ENCODE measurements at regions not wholly inside any gene's neighbourhood (a gene's known extent, or its start where the extent isn't known, plus 50 kb on each side); places are given as distances from the start of the nearest gene placed in this dataset.
"Not testable (repeated sequence)": the region's sequence is repeated elsewhere in the genome, so short reads cannot be mapped to it uniquely, and the experiment has no call there.

GRCh38 chr5:24268482-24269056 lies 376.2 kb downstream of the CDH10 start:
- Histone ChIP-seq H3K4me1 (ENCODE audit: control insufficient read depth, insufficient read depth, low read length) (no peaks in the 10 kb centered on the region), H3K9me3 (ENCODE audit: control insufficient read depth, low read length) (no peaks in the 10 kb centered on the region), H3K4me3 (ENCODE audit: low read length) (no peak overlapping the region), H3K36me3 (ENCODE audit: control insufficient read depth, insufficient read depth, low read length, severe bottlenecking) (no peaks in the 10 kb centered on the region), H3K27me3 (replicated peaks; ENCODE audit: control insufficient read depth, insufficient read depth, low read length) (no peaks in the 10 kb centered on the region), H3K9ac (ENCODE audit: low read length) (no peak overlapping the region)
- no peak for DNase-seq (ENCODE audit: low read depth)

- H3K9me3 ChIP-seq (ENCODE audit: control insufficient read depth, low read length); H3K9ac ChIP-seq (ENCODE audit: low read length); H3K4me3 ChIP-seq (ENCODE audit: low read length); H3K27me3 ChIP-seq (replicated peaks; ENCODE audit: control insufficient read depth, insufficient read depth, low read length); DNase-seq (ENCODE audit: low read depth); H3K4me1 ChIP-seq (ENCODE audit: control insufficient read depth, insufficient read depth, low read length); H3K36me3 ChIP-seq (ENCODE audit: control insufficient read depth, insufficient read depth, low read length, severe bottlenecking): not testable (repeated sequence)
Observed at GRCh38 chr5:24271702-24272118, 373.1 kb downstream of the CDH10 start.

- H3K9me3 ChIP-seq (ENCODE audit: control insufficient read depth, low read length) = no peaks in the 10 kb centered on the region
- H3K4me1 ChIP-seq (ENCODE audit: control insufficient read depth, insufficient read depth, low read length) = no peaks in the 10 kb centered on the region
- no peaks in the 10 kb centered on the region for H3K36me3 ChIP-seq (ENCODE audit: control insufficient read depth, insufficient read depth, low read length, severe bottlenecking)
- no peaks in the 10 kb centered on the region for H3K27me3 ChIP-seq (replicated peaks; ENCODE audit: control insufficient read depth, insufficient read depth, low read length)
- H3K4me3 ChIP-seq (ENCODE audit: low read length) = no peak overlapping the region
- no peak for DNase-seq (ENCODE audit: low read depth)
- no peak overlapping the region for H3K9ac ChIP-seq (ENCODE audit: low read length)
Observed at GRCh38 chr5:24272741-24273140, 372.0 kb downstream of the CDH10 start.

- Histone ChIP-seq H3K36me3 (ENCODE audit: control insufficient read depth, insufficient read depth, low read length, severe bottlenecking) (no peaks in the 10 kb centered on the region), H3K27me3 (replicated peaks; ENCODE audit: control insufficient read depth, insufficient read depth, low read length) (no peaks in the 10 kb centered on the region), H3K4me1 (ENCODE audit: control insufficient read depth, insufficient read depth, low read length) (no peaks in the 10 kb centered on the region), H3K9ac (ENCODE audit: low read length) (no peak overlapping the region), H3K9me3 (ENCODE audit: control insufficient read depth, low read length) (no peaks in the 10 kb centered on the region), H3K4me3 (ENCODE audit: low read length) (no peak overlapping the region)
- DNase-seq (ENCODE audit: low read depth) = no peak
Observed at GRCh38 chr5:24280215-24280614, 364.6 kb downstream of the CDH10 start.

GRCh38 chr5:24281818-24282217 lies 363.0 kb downstream of the CDH10 start:
- no peak for DNase-seq (ENCODE audit: low read depth)
- Histone ChIP-seq H3K36me3 (ENCODE audit: control insufficient read depth, insufficient read depth, low read length, severe bottlenecking) (no peaks in the 10 kb centered on the region), H3K27me3 (replicated peaks; ENCODE audit: control insufficient read depth, insufficient read depth, low read length) (no peaks in the 10 kb centered on the region), H3K9ac (ENCODE audit: low read length) (no peak overlapping the region), H3K4me3 (ENCODE audit: low read length) (no peak overlapping the region), H3K4me1 (ENCODE audit: control insufficient read depth, insufficient read depth, low read length) (no peaks in the 10 kb centered on the region), H3K9me3 (ENCODE audit: control insufficient read depth, low read length) (no peaks in the 10 kb centered on the region)

- Histone ChIP-seq H3K36me3 (ENCODE audit: control insufficient read depth, insufficient read depth, low read length, severe bottlenecking) (no peaks in the 10 kb centered on the region), H3K9ac (ENCODE audit: low read length) (no peak overlapping the region), H3K4me1 (ENCODE audit: control insufficient read depth, insufficient read depth, low read length) (no peaks in the 10 kb centered on the region), H3K27me3 (replicated peaks; ENCODE audit: control insufficient read depth, insufficient read depth, low read length) (no peaks in the 10 kb centered on the region), H3K9me3 (ENCODE audit: control insufficient read depth, low read length) (no peaks in the 10 kb centered on the region), H3K4me3 (ENCODE audit: low read length) (no peak overlapping the region)
- no peak for DNase-seq (ENCODE audit: low read depth)
Observed at GRCh38 chr5:24289582-24290335, 355.0 kb downstream of the CDH10 start.

GRCh38 chr5:24290536-24290935 lies 354.2 kb downstream of the CDH10 start:
- Histone ChIP-seq H3K9ac (ENCODE audit: low read length) (no peak overlapping the region), H3K9me3 (ENCODE audit: control insufficient read depth, low read length) (no peaks in the 10 kb centered on the region), H3K36me3 (ENCODE audit: control insufficient read depth, insufficient read depth, low read length, severe bottlenecking) (no peaks in the 10 kb centered on the region), H3K27me3 (replicated peaks; ENCODE audit: control insufficient read depth, insufficient read depth, low read length) (no peaks in the 10 kb centered on the region), H3K4me3 (ENCODE audit: low read length) (no peak overlapping the region), H3K4me1 (ENCODE audit: control insufficient read depth, insufficient read depth, low read length) (no peaks in the 10 kb centered on the region)
- DNase-seq (ENCODE audit: low read depth) = no peak

GRCh38 chr5:24291916-24292315 lies 352.9 kb downstream of the CDH10 start:
- H3K9me3 ChIP-seq (ENCODE audit: control insufficient read depth, low read length) = no peaks in the 10 kb centered on the region
- no peak for DNase-seq (ENCODE audit: low read depth)
- H3K27me3 ChIP-seq (replicated peaks; ENCODE audit: control insufficient read depth, insufficient read depth, low read length) = no peaks in the 10 kb centered on the region
- no peak overlapping the region for H3K9ac ChIP-seq (ENCODE audit: low read length)
- H3K36me3 ChIP-seq (ENCODE audit: control insufficient read depth, insufficient read depth, low read length, severe bottlenecking) = no peaks in the 10 kb centered on the region
- H3K4me1 ChIP-seq (ENCODE audit: control insufficient read depth, insufficient read depth, low read length) = no peaks in the 10 kb centered on the region
- no peak overlapping the region for H3K4me3 ChIP-seq (ENCODE audit: low read length)

GRCh38 chr5:24294333-24294732 lies 350.4 kb downstream of the CDH10 start:
- Histone ChIP-seq H3K4me1 (ENCODE audit: control insufficient read depth, insufficient read depth, low read length) (no peaks in the 10 kb centered on the region), H3K4me3 (ENCODE audit: low read length) (no peak overlapping the region), H3K27me3 (replicated peaks; ENCODE audit: control insufficient read depth, insufficient read depth, low read length) (no peaks in the 10 kb centered on the region), H3K36me3 (ENCODE audit: control insufficient read depth, insufficient read depth, low read length, severe bottlenecking) (no peaks in the 10 kb centered on the region), H3K9ac (ENCODE audit: low read length) (no peak overlapping the region), H3K9me3 (ENCODE audit: control insufficient read depth, low read length) (no peaks in the 10 kb centered on the region)
- DNase-seq (ENCODE audit: low read depth) = no peak

GRCh38 chr5:24314106-24314505 lies 330.7 kb downstream of the CDH10 start:
- H3K4me1 ChIP-seq (ENCODE audit: control insufficient read depth, insufficient read depth, low read length) = no peaks in the 10 kb centered on the region
- no peaks in the 10 kb centered on the region for H3K27me3 ChIP-seq (replicated peaks; ENCODE audit: control insufficient read depth, insufficient read depth, low read length)
- no peaks in the 10 kb centered on the region for H3K36me3 ChIP-seq (ENCODE audit: control insufficient read depth, insufficient read depth, low read length, severe bottlenecking)
- no peak overlapping the region for H3K9ac ChIP-seq (ENCODE audit: low read length)
- no peak overlapping the region for H3K4me3 ChIP-seq (ENCODE audit: low read length)
- peaks cover 13% of the 10 kb centered on the region for H3K9me3 ChIP-seq (ENCODE audit: control insufficient read depth, low read length)
- DNase-seq (ENCODE audit: low read depth) = no peak

GRCh38 chr5:24320643-24321042 lies 324.1 kb downstream of the CDH10 start:
- DNase-seq (ENCODE audit: low read depth) = no peak
- H3K27me3 ChIP-seq (replicated peaks; ENCODE audit: control insufficient read depth, insufficient read depth, low read length) = no peaks in the 10 kb centered on the region
- H3K4me1 ChIP-seq (ENCODE audit: control insufficient read depth, insufficient read depth, low read length) = no peaks in the 10 kb centered on the region
- no peak overlapping the region for H3K9ac ChIP-seq (ENCODE audit: low read length)
- H3K36me3 ChIP-seq (ENCODE audit: control insufficient read depth, insufficient read depth, low read length, severe bottlenecking) = no peaks in the 10 kb centered on the region
- H3K9me3 ChIP-seq (ENCODE audit: control insufficient read depth, low read length) = no peaks in the 10 kb centered on the region
- H3K4me3 ChIP-seq (ENCODE audit: low read length) = no peak overlapping the region

Measured in adipocyte (in vitro differentiated cells).